ENCODE measurements at regions not wholly inside any gene's neighbourhood (a gene's known extent, or its start where the extent isn't known, plus 50 kb on each side); places are given as distances from the start of the nearest gene placed in this dataset.

GRCh38 chr12:115456946-115457689 is 773.1 kb upstream of the TBX3 start:
- Mint-ChIP-seq H3K36me3 (peaks cover 4% of the 10 kb centered on the region), H3K27ac (peak overlapping the region; percentile 61), H3K27me3 (ENCODE audit: low read depth) (no peaks in the 10 kb centered on the region), H3K4me3 (no peak overlapping the region), H3K4me1 (peaks cover 38% of the 10 kb centered on the region), H3K9me3 (peaks cover 5% of the 10 kb centered on the region)
- TF ChIP-seq, protein P1, sequence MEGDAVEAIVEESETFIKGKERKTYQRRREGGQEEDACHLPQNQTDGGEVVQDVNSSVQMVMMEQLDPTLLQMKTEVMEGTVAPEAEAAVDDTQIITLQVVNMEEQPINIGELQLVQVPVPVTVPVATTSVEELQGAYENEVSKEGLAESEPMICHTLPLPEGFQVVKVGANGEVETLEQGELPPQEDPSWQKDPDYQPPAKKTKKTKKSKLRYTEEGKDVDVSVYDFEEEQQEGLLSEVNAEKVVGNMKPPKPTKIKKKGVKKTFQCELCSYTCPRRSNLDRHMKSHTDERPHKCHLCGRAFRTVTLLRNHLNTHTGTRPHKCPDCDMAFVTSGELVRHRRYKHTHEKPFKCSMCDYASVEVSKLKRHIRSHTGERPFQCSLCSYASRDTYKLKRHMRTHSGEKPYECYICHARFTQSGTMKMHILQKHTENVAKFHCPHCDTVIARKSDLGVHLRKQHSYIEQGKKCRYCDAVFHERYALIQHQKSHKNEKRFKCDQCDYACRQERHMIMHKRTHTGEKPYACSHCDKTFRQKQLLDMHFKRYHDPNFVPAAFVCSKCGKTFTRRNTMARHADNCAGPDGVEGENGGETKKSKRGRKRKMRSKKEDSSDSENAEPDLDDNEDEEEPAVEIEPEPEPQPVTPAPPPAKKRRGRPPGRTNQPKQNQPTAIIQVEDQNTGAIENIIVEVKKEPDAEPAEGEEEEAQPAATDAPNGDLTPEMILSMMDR (IDR thresholded peaks at IDR 0.05; ENCODE audit: unreplicated experiment) = no peak
- DNase-seq (ENCODE audit: low spot score in 2 of 2, unreplicated experiment in 2 of 2) = no peak

DNA sequence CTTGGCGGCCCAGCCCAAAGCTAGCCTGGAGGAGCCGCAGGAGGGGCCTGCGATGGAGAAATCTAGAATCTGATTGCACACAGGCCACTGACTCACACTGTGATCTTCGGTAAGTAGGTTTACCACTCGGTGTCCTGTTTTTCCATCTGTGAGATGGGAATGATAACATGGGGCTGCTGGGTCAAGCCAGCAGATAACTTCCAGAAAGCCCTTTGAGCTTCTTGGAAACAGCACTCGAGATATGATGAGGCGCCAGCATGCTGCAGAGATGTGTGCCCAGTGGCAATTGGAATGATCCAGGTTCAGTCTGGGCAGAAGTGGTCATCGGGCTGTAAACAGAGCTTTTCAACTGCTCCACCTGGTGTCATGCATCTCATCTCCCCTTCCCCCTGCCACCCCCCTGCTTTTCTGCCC is 771.3 kb upstream of the TBX3 start:
- no peaks in the 10 kb centered on the region for H3K9me3 Mint-ChIP-seq
- TF ChIP-seq, protein P1 (IDR thresholded peaks at IDR 0.05; ENCODE audit: unreplicated experiment) = no peak
- no peak for DNase-seq (ENCODE audit: low spot score in 2 of 2, unreplicated experiment in 2 of 2)
- no peaks in the 10 kb centered on the region for H3K27me3 Mint-ChIP-seq (ENCODE audit: low read depth)
- no peak overlapping the region for H3K4me3 Mint-ChIP-seq
- peaks cover 48% of the 10 kb centered on the region for H3K4me1 Mint-ChIP-seq
- H3K27ac Mint-ChIP-seq = peak overlapping the region; percentile 83
- no peaks in the 10 kb centered on the region for H3K36me3 Mint-ChIP-seq

GRCh38 chr12:115452751-115453281 is 768.8 kb upstream of the TBX3 start:
- H3K4me1 Mint-ChIP-seq = peaks cover 66% of the 10 kb centered on the region
- peak overlapping the region; percentile 56 for H3K4me3 Mint-ChIP-seq
- no peaks in the 10 kb centered on the region for H3K36me3 Mint-ChIP-seq
- peak overlapping the region; percentile 96 for H3K27ac Mint-ChIP-seq
- H3K27me3 Mint-ChIP-seq (ENCODE audit: low read depth) = no peaks in the 10 kb centered on the region
- DNase-seq (ENCODE audit: low spot score in 2 of 2, unreplicated experiment in 2 of 2) = no peak
- no peaks in the 10 kb centered on the region for H3K9me3 Mint-ChIP-seq
- TF ChIP-seq, protein P1 (IDR thresholded peaks at IDR 0.05; ENCODE audit: unreplicated experiment) = no peak

GRCh38 chr12:115451780-115452736 is 768.1 kb upstream of the TBX3 start:
- Mint-ChIP-seq H3K36me3 (no peaks in the 10 kb centered on the region), H3K4me1 (peaks cover 62% of the 10 kb centered on the region), H3K9me3 (no peaks in the 10 kb centered on the region), H3K4me3 (peak overlapping the region; percentile 64), H3K27me3 (ENCODE audit: low read depth) (no peaks in the 10 kb centered on the region), H3K27ac (peak overlapping the region; percentile 97)
- TF ChIP-seq, protein P1 (IDR thresholded peaks at IDR 0.05; ENCODE audit: unreplicated experiment) = no peak
- DNase-seq (ENCODE audit: low spot score in 2 of 2, unreplicated experiment in 2 of 2) = peak; percentile 71 to 76

- Mint-ChIP-seq H3K4me1 (peaks cover 59% of the 10 kb centered on the region), H3K27me3 (ENCODE audit: low read depth) (no peaks in the 10 kb centered on the region), H3K4me3 (peak overlapping the region; percentile 64), H3K9me3 (no peaks in the 10 kb centered on the region), H3K36me3 (no peaks in the 10 kb centered on the region), H3K27ac (peak overlapping the region; percentile 97)
- TF ChIP-seq, protein P1 (IDR thresholded peaks at IDR 0.05; ENCODE audit: unreplicated experiment) = no peak
- DNase-seq (ENCODE audit: low spot score in 2 of 2, unreplicated experiment in 2 of 2) = no peak
These were observed 767.3 kb upstream of the TBX3 start for GRCh38 chr12:115451151-115451779.
